ENCODE measurements at regions not wholly inside any gene's neighbourhood (a gene's known extent, or its start where the extent isn't known, plus 50 kb on each side); places are given as distances from the start of the nearest gene placed in this dataset.

GRCh38 chr9:75653335-75653734 lies 237.1 kb upstream of the PCSK5 start:
- no peak overlapping the region for H3K23ac ChIP-seq (ENCODE audit: insufficient read length, low read depth, low read length)
- H2AFZ ChIP-seq (ENCODE audit: low read length): no peak overlapping the region
- no peaks in the 10 kb centered on the region for H3K23me2 ChIP-seq (ENCODE audit: insufficient read length, low read depth, low read length, poor library complexity, severe bottlenecking)
- no peaks in the 10 kb centered on the region for H3K4me1 ChIP-seq (ENCODE audit: insufficient read depth, low read length)
- no peaks in the 10 kb centered on the region for H3K9me3 ChIP-seq (ENCODE audit: control insufficient read depth, low read depth, low read length)
- no peak overlapping the region for H3K27ac ChIP-seq (ENCODE audit: insufficient read length, low read depth, low read length)
- TF ChIP-seq CTCF (conservative IDR thresholded peaks at IDR 0.05): no peak
- no peaks in the 10 kb centered on the region for H3K79me1 ChIP-seq (ENCODE audit: insufficient read depth, low read depth, low read length, poor library complexity, severe bottlenecking)
- no peak overlapping the region for H2BK120ac ChIP-seq (ENCODE audit: low read depth, low read length, poor library complexity, severe bottlenecking)
- no CpG with 5 or more reads among the region's 1 CpG for WGBS (ENCODE audit: extremely low coverage, insufficient read length, low lambda C conversion rate)
- no peaks in the 10 kb centered on the region for H4K20me1 ChIP-seq (ENCODE audit: control insufficient read depth, insufficient read depth, insufficient read length)
- Mint-ChIP-seq H3K27me3 (ENCODE audit: low read depth) (no peaks in the 10 kb centered on the region), H3K4me3 (no peak overlapping the region), H3K27ac (no peak overlapping the region), H3K36me3 (ENCODE audit: insufficient read depth in 1 of 3, low read depth in 3 of 3) (no peaks in the 10 kb centered on the region), H3K4me1 (no peaks in the 10 kb centered on the region), H3K9me3 (peaks cover 0 to 2% of the 10 kb centered on the region in 2 experiments; a peak in 2 of 5 replicates)
- H3K27me3 ChIP-seq (ENCODE audit: insufficient read depth, low read length): no peaks in the 10 kb centered on the region
- H2BK5ac ChIP-seq (ENCODE audit: insufficient read length, low read length): no peak overlapping the region
- no peak overlapping the region for H3K4ac ChIP-seq (ENCODE audit: low read depth, low read length)
- H3K79me2 ChIP-seq (ENCODE audit: insufficient read depth, low read length): no peaks in the 10 kb centered on the region
- no peak overlapping the region for H4K91ac ChIP-seq (ENCODE audit: insufficient read length, low read depth, low read length)
- H3K9ac ChIP-seq (ENCODE audit: extremely low read depth, insufficient read length, low read length): no peak overlapping the region
- no peak overlapping the region for H3T11ph ChIP-seq (ENCODE audit: low read length)
- H2BK20ac ChIP-seq (ENCODE audit: low read depth, low read length, poor library complexity, severe bottlenecking): no peak overlapping the region
- no peak overlapping the region for H3K18ac ChIP-seq (ENCODE audit: insufficient read length, low read depth, low read length)
- no peak overlapping the region for H2BK12ac ChIP-seq (ENCODE audit: insufficient read length, low read depth, low read length)
- no peak overlapping the region for H4K8ac ChIP-seq (replicated peaks; ENCODE audit: insufficient read length, low read depth, low read length)
- no peak overlapping the region for H2BK15ac ChIP-seq (ENCODE audit: low read depth, low read length)
- no peak overlapping the region for H3K56ac ChIP-seq (ENCODE audit: insufficient read length, low read depth, low read length)
- no peak overlapping the region for H3K4me2 ChIP-seq (ENCODE audit: insufficient read depth, insufficient read length, low read length)
- no peak overlapping the region for H3K14ac ChIP-seq (ENCODE audit: insufficient read depth, low read length)
- DNase-seq: no peak
- H4K5ac ChIP-seq (ENCODE audit: insufficient read length, low read depth, low read length): no peak overlapping the region
- H2AK5ac ChIP-seq (ENCODE audit: insufficient read length, low read length): no peak overlapping the region

All from H9 (cell line).